HG02973 (cell line): ENCODE measurements at regions not wholly inside any gene's neighbourhood (a gene's known extent, or its start where the extent isn't known, plus 50 kb on each side); places are given as distances from the start of the nearest gene placed in this dataset.
"Not testable (repeated sequence)": the region's sequence is repeated elsewhere in the genome, so short reads cannot be mapped to it uniquely, and the experiment has no call there.

ENCODE experiments used
- ATAC-seq: cut with Tn5 transposase; IDR thresholded peaks from one replicate; pipeline ENCODE4 v1.9.1; 2021; ENCODE audit warnings: moderate library complexity; ENCODE audit not compliant: unreplicated experiment

DNA sequence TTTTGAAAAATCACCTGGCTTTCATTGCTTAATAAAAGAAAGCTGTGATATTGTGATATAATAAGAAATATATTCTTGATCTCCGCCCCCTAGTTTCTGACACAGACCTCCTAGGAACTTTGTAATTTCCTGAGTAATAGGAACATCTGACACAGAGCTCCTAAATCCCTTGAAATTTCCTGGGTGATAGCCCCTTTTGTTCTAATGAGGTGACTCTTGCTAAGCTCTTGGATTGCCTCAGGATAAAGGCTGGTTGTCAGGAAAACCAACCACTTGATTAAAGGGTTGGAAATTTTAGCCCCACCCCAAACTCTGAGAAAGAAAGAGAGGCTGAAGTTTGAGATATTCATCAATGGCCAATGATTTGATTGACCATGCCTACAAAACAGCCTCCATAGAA lies 326.4 kb upstream of the KIF2B start:
- ATAC-seq = no peak

DNA sequence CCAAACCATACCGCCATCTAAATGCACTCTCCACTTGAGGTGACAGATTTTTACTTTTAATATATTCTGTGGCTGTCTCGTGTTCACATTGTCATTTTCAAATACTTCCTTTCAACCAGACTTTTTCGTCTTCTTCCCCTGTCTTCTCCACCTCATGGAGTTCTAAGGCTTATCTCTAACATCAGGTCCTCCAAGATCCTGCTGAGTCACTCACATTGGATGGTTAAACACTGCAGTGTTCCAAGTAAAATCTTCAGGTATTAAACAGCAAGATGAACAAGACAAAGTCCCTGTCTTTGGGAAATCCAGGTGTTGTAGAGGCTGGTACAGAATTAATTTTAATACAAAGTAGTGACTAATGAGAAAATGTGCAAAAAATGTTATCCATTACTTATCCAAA lies 330.2 kb upstream of the KIF2B start:
- ATAC-seq = no peak

- ATAC-seq = no peak
These were observed 332.2 kb upstream of the KIF2B start for GRCh38 chr17:53490447-53490968.

GRCh38 chr17:53483704-53484103 lies 339.0 kb upstream of the KIF2B start:
- ATAC-seq = no peak

DNA sequence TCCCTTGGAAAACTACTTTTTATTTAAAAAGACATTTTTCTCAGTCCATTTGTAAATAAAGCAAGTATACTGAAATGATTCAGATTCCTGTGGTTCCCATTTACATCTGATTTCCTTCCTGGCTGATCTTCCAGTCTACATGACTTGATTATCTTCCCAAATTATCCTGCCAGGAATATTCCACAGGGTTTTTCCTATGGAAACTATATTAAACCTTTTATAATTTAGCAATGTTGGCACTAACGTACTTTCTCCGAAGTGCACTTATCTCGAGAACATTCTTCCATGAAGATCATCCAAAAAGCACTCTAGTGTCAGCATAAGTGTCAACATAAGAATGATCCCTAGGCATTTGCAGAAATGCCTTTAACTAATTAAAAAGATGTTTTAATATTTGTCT lies 347.7 kb upstream of the KIF2B start:
- ATAC-seq = no peak

DNA sequence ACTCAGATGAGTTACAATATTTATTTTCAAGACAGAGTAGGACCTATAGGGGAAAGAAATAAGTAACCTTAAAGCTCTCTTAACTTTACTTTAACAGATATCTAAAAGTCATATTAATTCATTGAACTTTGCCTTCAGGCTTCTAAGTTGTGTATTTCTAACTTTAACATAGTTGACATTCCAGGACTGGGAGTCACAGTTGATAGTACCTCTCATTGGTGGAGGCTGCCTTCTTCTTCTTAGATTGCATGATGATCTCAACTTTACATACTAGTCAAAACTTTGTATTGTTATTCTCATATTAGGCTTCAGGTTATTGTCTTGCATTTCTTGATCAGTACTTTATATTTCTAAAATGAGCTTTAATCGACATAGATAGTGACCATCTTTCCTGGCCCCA lies 350.1 kb upstream of the KIF2B start:
- ATAC-seq = no peak

DNA sequence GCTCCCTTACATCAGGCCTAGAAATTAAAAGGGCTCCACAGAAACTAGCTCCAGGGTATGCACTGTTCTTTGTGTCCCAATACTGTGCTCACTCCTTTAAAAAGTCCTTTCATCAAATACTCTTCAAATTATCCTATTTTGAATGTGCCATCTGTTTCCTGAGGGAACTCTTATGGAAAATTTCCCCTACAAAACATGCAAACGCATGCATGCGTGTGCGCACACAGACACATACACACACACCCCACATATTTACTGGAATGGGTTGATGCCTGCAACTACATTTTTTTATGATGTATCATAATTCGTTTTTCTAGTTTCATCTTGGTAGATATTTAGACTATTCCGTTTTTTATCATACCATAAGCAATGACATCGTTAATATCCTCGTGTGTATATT lies 351.2 kb upstream of the KIF2B start:
- no peak for ATAC-seq

DNA sequence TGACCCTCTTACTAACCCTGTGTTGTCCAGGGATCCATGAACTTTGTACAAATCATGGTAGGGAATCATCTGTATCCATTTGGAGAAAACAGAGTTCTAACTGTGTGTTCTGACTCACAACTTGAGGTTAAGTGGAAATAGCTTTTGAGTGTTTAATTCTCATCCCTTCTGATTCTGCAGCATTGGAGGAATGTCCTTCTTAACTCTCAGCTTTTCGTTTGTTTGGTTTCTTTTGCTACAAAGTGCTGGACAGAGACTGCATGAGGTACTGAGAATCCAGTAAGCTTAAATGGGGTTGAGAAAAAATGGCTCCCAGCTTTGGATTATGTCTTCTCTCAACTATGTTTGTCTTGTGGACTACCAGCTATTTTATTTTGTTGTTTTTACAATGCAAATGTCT lies 352.1 kb upstream of the KIF2B start:
- ATAC-seq = no peak

DNA sequence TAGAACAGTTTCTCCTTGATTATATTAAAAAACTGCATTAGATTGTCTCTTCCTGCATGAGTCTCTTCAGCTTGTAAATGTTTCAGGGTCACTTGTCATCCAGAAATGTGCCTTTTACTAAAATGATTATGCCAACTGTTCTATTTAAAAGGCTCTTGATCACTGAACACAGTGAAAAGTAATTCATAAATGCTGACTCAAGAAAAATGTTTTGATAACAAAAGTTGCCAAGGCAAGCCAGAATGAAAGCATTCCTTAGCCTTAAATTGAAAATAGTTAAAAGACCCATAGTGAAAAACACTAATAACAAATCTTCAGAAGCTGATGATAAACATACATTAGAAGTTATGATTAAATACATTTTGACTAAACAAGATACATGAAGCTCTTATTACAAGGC lies 356.0 kb upstream of the KIF2B start:
- ATAC-seq = no peak

GRCh38 chr17:53464396-53464795 lies 358.3 kb upstream of the KIF2B start:
- ATAC-seq = not testable (repeated sequence)

DNA sequence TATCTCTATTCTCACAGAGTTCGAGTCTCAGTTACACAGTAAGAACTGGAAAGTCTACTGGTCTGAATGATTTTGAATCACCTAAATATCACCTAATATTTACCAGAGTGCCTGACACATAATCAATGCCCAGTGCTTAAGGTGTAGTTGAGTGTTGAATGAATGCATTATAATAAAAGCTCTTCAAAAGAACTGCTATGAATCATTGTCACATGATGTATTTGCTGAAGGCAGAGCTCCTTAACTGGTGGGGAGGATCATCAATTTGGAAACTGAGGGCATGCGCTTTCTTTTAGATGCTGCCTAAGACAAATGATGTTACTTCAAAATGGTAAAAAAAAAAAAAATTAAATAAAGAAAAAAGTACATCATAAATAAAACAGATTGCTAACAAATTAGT lies 359.4 kb upstream of the KIF2B start:
- no peak for ATAC-seq

DNA sequence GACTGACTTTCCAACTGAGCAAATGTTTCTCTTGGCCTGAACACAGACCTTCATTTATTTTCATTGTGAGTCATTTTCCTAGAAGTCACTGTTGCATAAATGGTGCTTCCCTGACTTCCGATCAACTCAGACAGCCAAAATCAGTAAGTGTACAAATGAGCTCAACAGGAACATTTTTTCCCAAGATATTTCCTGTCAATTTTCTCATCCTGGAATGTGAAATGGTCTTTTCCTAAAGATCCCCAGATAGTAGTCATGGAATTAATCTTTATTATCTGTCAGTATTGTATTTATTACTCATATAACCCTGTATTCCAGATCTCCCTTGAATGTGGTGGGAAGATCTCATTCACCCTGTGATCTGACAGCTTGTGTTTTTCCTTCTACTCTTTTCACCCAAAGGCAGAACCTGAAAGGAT lies 360.3 kb upstream of the KIF2B start:
- ATAC-seq = no peak

- not testable (repeated sequence) for ATAC-seq
These were observed 366.8 kb upstream of the KIF2B start for GRCh38 chr17:53455943-53456342.

DNA sequence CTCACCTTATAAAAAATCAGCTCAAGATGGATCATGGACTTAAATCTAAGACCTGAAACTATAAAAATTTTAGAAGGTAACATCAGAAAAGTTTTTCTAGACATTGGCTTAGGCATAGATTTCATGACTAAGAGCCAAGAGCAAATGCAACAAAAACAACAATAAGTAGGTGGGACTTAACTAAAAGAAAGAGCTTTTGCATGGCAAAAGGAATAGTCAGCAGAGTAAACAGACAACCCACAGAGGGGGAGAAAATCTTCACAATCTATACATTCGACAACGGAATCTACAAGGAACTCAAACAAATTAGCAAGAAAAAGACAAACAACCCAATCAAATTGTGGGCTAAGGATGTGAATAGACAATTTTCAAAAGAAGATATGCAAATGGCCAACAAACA lies 368.4 kb upstream of the KIF2B start:
- ATAC-seq = no peak

GRCh38 chr17:53449324-53449723 lies 373.4 kb upstream of the KIF2B start:
- no peak for ATAC-seq

DNA sequence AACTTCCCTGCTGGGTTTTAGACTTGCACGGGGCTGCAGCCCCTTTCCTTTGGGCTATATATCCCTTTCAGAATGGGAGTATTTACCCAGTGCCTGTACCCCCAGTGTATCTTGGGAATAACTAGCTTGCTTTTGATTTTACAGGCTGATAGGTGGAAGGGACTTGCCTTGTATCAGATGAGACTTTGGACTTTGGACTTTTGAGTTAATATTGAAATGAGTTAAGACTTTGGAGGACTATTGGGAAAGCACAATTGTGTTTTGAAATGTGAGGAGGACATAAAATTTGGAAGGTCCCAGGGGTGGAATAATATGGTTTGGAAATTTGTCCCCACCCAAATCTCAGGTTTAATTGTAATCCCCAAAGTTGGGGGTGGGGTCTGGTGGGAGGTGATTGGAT lies 393.8 kb upstream of the KIF2B start:
- ATAC-seq = no peak

GRCh38 chr17:53426505-53426904 lies 396.2 kb upstream of the KIF2B start:
- no peak for ATAC-seq

DNA sequence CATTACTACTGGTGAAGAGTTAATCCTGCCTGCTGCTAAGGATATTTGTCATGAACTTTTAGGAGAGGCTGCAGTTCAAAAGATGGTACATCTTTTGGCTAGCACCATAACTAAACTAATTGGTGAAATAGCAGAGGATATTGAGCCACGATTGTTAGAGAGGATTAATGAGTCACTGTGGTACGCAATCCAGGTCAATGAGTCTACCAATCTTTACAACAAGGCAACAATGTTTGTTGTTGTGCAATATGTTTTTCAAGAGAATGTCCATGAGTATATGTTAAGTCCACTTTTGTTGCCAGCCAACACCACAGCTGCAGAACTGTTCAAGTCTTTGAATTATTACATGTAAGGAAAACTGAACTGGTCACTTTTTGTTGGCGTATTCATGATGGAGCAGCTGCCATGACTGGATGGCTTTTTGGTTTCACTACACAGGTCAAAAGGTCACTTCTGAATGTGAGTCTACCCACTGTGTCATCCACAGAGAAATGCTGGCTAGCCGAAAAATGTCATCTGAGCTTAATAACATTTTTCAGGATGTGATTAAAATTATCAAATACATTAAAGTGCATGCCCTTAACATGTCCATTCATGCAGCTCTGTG lies 402.6 kb upstream of the KIF2B start:
- ATAC-seq = no peak

DNA sequence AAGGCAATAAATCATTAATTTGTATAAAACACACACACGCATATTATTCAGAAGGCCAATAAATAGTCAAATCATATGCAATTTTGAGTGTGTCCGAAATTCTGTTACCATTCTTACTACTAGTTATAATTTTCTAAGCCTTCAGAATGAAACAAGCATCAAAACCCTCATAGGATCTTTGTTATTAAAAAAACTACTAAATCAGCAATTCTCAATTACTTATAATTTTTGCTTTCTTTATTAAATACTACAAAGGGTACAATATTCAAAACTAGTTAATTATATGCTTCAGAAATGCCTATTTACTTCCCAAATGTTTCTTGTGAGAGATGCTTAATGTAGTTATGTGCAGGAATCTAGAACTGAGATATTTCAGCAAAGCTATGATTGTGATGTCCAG lies 413.1 kb upstream of the KIF2B start:
- no peak for ATAC-seq

DNA sequence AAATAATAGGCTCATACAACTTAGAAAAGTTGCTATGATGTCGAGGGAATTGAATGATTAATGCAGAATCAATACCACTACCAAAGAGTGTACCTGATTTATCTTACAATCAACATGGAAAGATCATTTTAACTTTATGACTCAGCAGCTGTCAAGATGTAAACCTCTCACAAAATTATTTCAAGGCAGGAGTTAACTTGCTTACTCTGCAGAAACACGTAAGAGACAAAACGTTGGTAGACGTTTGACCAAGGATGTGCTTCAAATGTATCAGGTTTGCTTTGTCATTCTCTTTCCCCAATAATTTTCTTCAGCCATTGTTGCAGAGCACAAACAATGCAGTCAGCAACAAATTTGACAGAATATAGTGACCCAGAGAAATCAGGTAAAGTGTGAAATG lies 415.8 kb upstream of the KIF2B start:
- no peak for ATAC-seq

- ATAC-seq = no peak
These were observed 431.5 kb upstream of the KIF2B start for GRCh38 chr17:53391197-53391596.

GRCh38 chr17:53390575-53390974 lies 432.2 kb upstream of the KIF2B start:
- no peak for ATAC-seq

GRCh38 chr17:53387745-53388144 lies 435.0 kb upstream of the KIF2B start:
- no peak for ATAC-seq
